ENCODE measurements at regions not wholly inside any gene's neighbourhood (a gene's known extent, or its start where the extent isn't known, plus 50 kb on each side); places are given as distances from the start of the nearest gene placed in this dataset.

GRCh38 chr13:38429916-38430315 is 80.3 kb downstream of the UFM1 start:
- Histone ChIP-seq H3K79me2 (ENCODE audit: insufficient read depth, low read length) (no peaks in the 10 kb centered on the region), H3K27me3 (ENCODE audit: low read length) (no peaks in the 10 kb centered on the region), H2AFZ (ENCODE audit: low read depth, low read length, severe bottlenecking) (no peak overlapping the region), H3K9me2 (replicated peaks; ENCODE audit: insufficient read depth, low read length) (no peaks in the 10 kb centered on the region), H3K9ac (ENCODE audit: low read length) (no peak overlapping the region), H3F3A (ENCODE audit: insufficient read depth) (no peaks in the 10 kb centered on the region), H3K4me2 (ENCODE audit: low read depth, low read length, poor library complexity, severe bottlenecking) (no peak overlapping the region), H3K36me3 (ENCODE audit: low read length) (no peaks in the 10 kb centered on the region), H3K27ac (ENCODE audit: low read depth, low read length) (no peak overlapping the region), H4K20me1 (ENCODE audit: low read depth, low read length) (no peaks in the 10 kb centered on the region), H3K4me3 (ENCODE audit: insufficient read depth, low read length, poor library complexity, severe bottlenecking) (no peak overlapping the region), H3K9me3 (ENCODE audit: insufficient read depth, low read length) (no peaks in the 10 kb centered on the region)
- no peak for TF ChIP-seq EZH2phosphoT487 (conservative IDR thresholded peaks at IDR 0.05; ENCODE audit: low read length)
- TF ChIP-seq CTCF (IDR thresholded peaks at IDR 0.05; ENCODE audit: insufficient read depth, low read length, poor library complexity, severe bottlenecking) = no peak

- H3K4me3 ChIP-seq (ENCODE audit: insufficient read depth, low read length, poor library complexity, severe bottlenecking) = no peak overlapping the region
- no peak overlapping the region for H2AFZ ChIP-seq (ENCODE audit: low read depth, low read length, severe bottlenecking)
Observed at GRCh38 chr13:38430796-38431195, 81.1 kb downstream of the UFM1 start.

GRCh38 chr13:38440666-38441065 is 91.0 kb downstream of the UFM1 start:
- Histone ChIP-seq H3K36me3 (ENCODE audit: low read length) (no peaks in the 10 kb centered on the region), H3K4me3 (ENCODE audit: insufficient read depth, low read length, poor library complexity, severe bottlenecking) (no peak overlapping the region), H3K9ac (ENCODE audit: low read length) (no peak overlapping the region), H3K27ac (ENCODE audit: low read depth, low read length) (no peak overlapping the region), H2AFZ (ENCODE audit: low read depth, low read length, severe bottlenecking) (no peak overlapping the region), H3K4me2 (ENCODE audit: low read depth, low read length, poor library complexity, severe bottlenecking) (no peak overlapping the region), H3K27me3 (ENCODE audit: low read length) (no peaks in the 10 kb centered on the region), H3F3A (ENCODE audit: insufficient read depth) (no peaks in the 10 kb centered on the region), H4K20me1 (ENCODE audit: low read depth, low read length) (no peaks in the 10 kb centered on the region), H3K79me2 (ENCODE audit: insufficient read depth, low read length) (no peaks in the 10 kb centered on the region), H3K9me3 (ENCODE audit: insufficient read depth, low read length) (no peaks in the 10 kb centered on the region), H3K9me2 (replicated peaks; ENCODE audit: insufficient read depth, low read length) (no peaks in the 10 kb centered on the region)
- TF ChIP-seq EZH2phosphoT487 (conservative IDR thresholded peaks at IDR 0.05; ENCODE audit: low read length) (no peak), CTCF (IDR thresholded peaks at IDR 0.05; ENCODE audit: insufficient read depth, low read length, poor library complexity, severe bottlenecking) (no peak)

More at GRCh38 chr13:38430796-38431195, 81.1 kb downstream of the UFM1 start:
- Histone ChIP-seq H3K9me3 (ENCODE audit: insufficient read depth, low read length) (no peaks in the 10 kb centered on the region), H3K9me2 (replicated peaks; ENCODE audit: insufficient read depth, low read length) (no peaks in the 10 kb centered on the region), H3K79me2 (ENCODE audit: insufficient read depth, low read length) (no peaks in the 10 kb centered on the region), H3F3A (ENCODE audit: insufficient read depth) (no peaks in the 10 kb centered on the region), H3K27ac (ENCODE audit: low read depth, low read length) (no peak overlapping the region), H4K20me1 (ENCODE audit: low read depth, low read length) (no peaks in the 10 kb centered on the region), H3K36me3 (ENCODE audit: low read length) (no peaks in the 10 kb centered on the region), H3K9ac (ENCODE audit: low read length) (no peak overlapping the region), H3K27me3 (ENCODE audit: low read length) (no peaks in the 10 kb centered on the region), H3K4me2 (ENCODE audit: low read depth, low read length, poor library complexity, severe bottlenecking) (no peak overlapping the region)
- TF ChIP-seq CTCF (IDR thresholded peaks at IDR 0.05; ENCODE audit: insufficient read depth, low read length, poor library complexity, severe bottlenecking) = no peak
- no peak for TF ChIP-seq EZH2phosphoT487 (conservative IDR thresholded peaks at IDR 0.05; ENCODE audit: low read length)

Measured in SU-DHL-6 (cell line).